Right renal pelvis (tissue), 4 donors: ENCODE measurements at regions not wholly inside any gene's neighbourhood (a gene's known extent, or its start where the extent isn't known, plus 50 kb on each side); places are given as distances from the start of the nearest gene placed in this dataset.

Source experiments
- DNase-seq, 4 donors: peaks; one replicate each; pipeline ENCODE4 v3.0.0-alpha.2; 2013; ENCODE audit warnings: low read depth in 4 of 4, low spot score in 3 of 4, missing footprints in 1 of 4

- no peak for DNase-seq
Measured at GRCh38 chr2:22491442-22491841, 893.5 kb upstream of the KLHL29 start.

DNA sequence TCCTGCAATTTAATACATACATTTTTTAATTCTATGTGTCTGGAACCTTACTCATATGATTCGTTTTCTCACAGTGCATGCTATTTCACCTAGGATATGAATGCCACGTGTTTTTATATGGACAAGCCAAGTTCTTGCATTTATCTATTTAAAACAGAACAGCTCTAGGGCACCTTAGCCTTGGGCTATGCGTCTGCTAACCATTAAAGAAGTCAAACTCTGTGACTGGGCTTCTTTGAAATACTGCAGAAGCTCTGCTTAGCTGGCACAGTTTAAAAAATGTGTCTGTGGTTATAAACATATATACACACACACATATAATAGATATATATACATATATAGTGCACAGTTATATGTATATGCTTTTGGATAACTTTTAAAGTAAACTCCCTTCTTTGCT lies 890.8 kb upstream of the KLHL29 start:
- no peak for DNase-seq

GRCh38 chr2:22497064-22497463 lies 887.9 kb upstream of the KLHL29 start:
- no peak for DNase-seq

DNA sequence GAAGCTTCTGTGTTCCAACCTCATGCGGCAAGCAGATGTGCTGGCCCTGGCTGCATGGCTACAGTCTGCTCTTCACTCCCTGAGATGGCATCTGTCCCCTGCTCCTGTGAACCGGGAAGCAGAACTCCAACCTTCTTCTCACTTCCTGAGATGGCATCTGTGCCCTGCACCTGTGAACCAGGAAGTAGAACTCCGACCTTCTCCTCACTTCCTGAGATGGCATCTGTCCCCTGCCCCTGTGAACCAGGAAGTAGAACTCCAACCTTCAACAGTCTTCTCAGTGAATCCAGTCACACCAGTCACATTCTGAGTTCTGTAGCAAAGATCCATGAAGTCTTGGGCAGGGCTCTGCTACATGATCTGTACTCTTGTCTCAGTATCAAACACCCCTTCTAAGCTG lies 887.2 kb upstream of the KLHL29 start:
- no peak for DNase-seq

DNA sequence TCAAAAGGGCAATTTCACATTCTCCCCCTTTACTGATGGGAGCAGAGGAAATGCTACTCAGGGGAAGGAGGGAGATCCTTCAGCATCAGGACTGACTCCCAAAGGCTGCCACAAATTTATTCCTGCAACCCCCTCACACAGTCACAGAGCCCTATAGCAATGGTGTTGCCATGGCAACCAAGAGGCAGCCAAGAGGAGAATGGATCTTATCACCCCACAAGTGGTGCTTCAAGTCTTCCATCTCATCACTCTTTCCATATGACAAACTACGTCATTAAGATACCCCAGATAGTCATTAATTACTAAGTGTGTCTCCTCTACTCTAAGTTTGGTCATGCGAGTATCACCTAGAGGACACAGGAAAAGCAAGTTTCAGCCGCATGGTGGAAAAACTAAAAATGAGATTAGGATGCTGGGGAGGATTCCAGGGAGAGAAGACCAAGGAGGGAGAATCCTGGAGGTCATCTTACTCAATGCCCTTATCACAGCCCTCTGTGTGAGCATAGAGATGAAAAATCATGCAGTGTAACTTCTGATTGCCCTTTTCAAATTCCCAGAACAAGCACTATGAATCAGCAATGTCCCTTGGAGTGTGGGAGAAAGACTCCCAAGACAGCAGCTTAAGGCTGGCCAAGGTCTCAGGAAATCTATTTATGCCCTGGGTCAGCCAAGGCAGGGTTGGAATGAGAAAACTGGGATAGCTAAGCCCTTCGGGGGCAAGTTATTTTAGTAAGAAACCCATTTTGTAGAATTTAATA lies 885.7 kb upstream of the KLHL29 start:
- DNase-seq = no peak

DNA sequence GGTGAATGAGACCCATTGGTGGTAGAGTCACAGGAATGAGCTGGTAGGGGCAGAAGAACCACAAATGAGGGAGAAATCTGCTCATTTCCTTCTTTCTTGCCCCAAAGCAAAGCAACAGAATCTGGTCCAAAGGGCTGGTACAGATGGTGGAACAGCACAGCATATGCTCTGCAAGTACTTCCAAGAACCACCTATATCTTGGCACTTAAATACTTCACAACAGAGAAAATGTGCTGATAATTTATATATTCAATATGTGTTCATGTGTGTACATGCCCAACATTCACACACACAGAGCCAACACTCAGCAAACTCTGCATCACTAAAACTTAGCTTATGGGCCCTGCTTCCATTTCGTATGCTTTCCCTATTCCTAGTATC lies 884.4 kb upstream of the KLHL29 start:
- no peak for DNase-seq

DNA sequence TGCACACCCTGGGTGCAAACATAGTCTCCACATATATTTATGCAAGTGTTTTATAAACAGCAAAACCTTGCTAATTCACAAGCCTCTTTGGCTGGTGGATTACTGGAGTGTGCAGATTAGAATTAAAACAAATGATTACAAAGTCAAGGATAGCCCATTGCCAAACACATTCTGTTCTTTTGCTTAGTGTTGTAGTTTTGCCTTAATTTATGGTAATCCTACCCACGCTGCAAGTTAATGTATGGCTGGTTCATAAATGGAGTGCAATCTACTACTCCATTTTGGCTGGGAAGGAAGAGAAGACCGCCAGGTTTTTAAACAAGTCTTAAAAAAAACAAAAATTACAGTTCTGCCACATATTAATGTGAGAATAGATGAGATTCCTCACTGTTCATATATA lies 883.1 kb upstream of the KLHL29 start:
- no peak for DNase-seq

GRCh38 chr2:22513563-22513962 lies 871.4 kb upstream of the KLHL29 start:
- no peak for DNase-seq

GRCh38 chr2:22517141-22517540 lies 867.8 kb upstream of the KLHL29 start:
- no peak for DNase-seq

DNA sequence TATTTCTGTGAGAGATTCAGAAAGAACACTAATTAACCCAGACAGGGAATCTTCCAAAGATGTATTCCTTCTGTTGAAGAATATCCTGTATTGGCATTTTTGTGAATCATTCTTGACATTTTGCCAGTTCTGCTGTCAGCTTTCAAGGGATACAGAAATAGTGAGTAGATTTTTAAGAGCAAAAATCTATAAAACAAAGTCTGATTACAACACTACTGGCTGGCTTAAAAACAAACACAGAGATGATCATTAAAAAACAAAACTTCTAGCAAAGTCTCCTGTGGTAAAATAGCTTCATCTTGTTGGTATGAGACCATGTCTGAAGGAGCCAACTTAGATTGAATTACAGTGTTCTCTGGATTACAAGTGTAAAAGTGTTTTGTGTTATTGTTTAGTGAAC lies 866.3 kb upstream of the KLHL29 start:
- no peak for DNase-seq

DNA sequence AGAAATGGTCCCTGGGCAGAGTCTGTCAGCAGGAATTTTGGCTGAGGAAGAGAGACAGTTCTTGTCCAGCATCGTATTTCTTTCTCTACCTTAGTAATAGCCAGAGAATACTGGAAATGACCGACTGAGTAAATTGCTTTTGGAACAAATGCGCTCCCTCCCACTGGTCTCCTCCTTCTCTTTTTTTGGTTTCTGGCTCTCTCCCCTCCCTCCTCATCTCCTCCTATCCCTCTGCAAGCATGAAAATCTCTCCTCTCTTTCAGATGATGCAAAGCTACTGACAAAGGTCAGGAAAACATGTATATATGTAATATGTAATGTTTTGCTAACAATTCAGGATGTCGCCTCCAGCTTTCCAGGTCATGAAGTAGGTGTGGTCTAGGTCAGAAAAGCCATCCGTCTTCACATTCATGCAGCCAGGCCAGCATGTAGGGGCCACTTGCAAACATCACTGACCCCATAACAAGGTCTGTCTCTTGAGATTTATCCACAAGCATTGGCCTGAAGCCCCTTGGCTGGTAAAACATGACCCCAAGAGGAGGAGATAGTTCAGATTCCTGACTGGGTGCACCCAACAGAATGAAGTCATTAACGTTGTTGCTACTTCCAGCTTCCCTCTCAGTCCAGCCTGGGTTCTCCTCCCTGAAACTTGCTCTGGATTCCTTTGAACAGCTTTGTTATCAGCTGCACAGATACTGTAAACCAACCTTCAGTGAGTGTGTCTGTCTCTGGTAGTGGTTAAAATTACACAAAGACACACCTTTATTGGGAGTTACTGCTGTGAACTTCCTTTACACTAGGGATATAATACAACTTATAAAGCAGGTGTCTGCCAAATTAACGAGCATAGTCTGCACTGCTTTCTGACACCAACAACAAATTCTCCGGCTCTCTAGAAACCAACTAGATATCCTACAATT lies 864.4 kb upstream of the KLHL29 start:
- no peak for DNase-seq

DNA sequence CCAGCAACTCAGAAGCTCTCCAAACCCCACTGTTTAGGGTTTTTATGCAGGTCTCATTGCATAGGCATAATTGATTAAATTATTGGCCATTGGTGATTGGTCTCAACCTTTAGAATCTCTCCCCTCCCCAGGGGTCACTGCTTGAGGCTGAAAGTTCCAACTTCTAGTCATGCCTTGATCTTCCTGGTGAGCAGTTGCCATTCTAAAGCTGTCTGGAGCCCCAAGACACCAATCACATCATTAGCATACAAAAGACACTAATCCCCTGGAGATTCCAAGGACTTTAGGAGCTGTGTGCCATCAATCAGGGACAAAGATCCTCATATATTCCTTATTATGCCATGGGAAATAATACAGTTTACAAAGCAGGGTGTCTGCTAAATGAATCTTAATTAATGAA lies 863.4 kb upstream of the KLHL29 start:
- no peak for DNase-seq

GRCh38 chr2:22525681-22526080 lies 859.3 kb upstream of the KLHL29 start:
- DNase-seq = no peak

- DNase-seq = no peak
Measured at GRCh38 chr2:22530131-22530530, 854.8 kb upstream of the KLHL29 start.

DNA sequence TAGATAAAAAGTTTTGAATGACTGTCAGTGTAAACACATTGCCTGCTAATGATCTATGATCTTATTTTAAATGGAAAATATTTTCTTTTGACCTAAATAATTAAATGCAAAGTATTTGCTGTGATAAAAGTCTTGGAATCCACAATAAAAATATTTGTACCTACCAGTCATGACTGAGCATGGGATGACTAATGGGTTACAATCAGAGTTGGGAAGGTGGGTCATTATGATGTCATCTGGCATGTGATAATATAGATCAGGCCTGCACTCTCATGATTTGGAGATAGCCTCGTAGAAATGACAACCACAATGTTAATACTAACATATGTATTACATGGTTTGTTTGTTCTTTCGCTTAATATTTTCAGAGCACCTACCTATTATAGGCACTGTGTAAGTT lies 848.8 kb upstream of the KLHL29 start:
- DNase-seq = no peak

- DNase-seq = no peak
Measured at GRCh38 chr2:22554453-22554852, 830.5 kb upstream of the KLHL29 start.

DNA sequence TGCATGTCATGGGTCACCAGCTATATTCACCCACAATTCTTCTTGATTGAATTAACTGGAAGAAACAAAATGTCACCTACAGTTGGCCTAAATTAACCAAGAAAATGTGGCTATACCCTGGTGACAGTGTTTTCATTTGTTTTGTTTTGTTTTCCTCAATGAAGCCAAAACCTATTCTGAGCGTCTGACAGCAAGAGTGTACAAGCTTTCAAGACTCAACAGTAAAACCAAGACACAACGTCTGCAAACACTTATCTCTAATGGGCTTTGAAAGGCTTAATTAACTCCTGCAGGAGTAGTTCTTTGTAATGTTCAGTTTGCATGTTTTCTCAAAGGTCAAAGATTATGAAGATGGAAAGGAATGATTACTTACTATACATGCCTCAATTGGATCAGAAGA lies 827.6 kb upstream of the KLHL29 start:
- DNase-seq = no peak

GRCh38 chr2:22560021-22560420 lies 825.0 kb upstream of the KLHL29 start:
- no peak for DNase-seq

DNA sequence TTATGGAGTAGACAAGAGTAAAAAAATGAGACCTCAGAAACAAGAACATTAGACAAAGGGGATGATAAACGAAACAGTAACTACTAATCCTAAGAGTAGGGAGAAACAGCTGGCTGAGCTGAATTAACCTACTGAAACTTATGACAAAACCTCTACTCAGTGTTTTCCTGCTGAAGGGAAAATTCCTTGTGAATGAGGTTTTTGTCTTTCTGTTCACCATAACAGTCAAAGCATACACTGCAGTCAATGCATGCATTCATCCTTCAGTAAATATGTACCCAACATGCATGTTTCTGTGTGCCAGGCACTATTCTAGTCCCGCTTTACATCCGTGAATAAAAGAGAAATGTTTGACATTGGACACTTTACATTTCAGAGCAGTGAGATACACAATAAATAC lies 805.6 kb upstream of the KLHL29 start:
- DNase-seq = no peak

- no peak for DNase-seq
Measured at GRCh38 chr2:22582107-22582506, 802.9 kb upstream of the KLHL29 start.

DNA sequence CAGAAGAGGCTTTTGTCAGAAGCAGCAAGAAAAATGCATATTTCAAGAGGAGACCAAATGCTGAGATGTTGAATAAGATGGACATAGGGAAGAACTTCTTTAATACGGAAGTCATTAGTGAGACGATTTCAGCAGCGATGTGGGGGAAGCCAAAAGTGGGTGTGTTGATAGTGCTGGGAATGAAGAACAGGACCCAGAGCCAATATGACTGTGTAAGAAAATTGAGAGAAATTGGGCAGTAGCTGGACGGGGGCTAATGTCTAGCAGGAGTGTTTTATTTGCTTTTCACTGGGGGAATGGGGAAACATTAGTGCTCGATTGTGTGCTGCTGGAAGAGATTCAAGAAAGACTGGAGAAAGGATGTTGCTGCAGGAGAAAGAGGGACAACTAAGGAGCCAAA lies 788.7 kb upstream of the KLHL29 start:
- DNase-seq = no peak

DNA sequence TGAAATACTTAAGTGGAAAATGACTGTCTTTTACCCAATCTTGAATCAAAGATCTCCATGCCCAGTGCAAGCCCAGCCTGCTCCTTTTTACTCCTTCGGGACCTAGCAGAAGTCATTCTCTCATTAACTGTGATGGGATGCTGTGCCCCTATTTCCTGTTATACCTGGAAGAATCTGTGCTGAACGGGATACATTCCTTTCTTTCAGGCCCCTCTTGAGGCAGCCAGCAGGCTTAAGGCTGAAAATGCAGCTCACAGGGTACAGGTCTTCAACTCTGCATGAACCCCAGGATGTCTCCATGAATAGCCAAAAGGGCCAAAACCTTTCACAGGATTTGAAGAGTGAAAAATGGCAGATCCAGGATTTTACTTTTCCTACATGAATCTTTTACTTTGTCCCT lies 784.8 kb upstream of the KLHL29 start:
- DNase-seq = no peak
